Stimulated activated CD4-positive, alpha-beta T cell treated with anti-CD3 and anti-CD28 coated beads, Interleukin-4, amount 100 ng/mL, for 24 hours (primary cell): ENCODE measurements at regions not wholly inside any gene's neighbourhood (a gene's known extent, or its start where the extent isn't known, plus 50 kb on each side); places are given as distances from the start of the nearest gene placed in this dataset.
A peak's percentile ranks its signal among the peaks of the same experiment; 100 is the strongest.
"Not testable (repeated sequence)": the region's sequence is repeated elsewhere in the genome, so short reads cannot be mapped to it uniquely, and the experiment has no call there.

Source experiments
- DNase-seq: peaks from one replicate; pipeline ENCODE4 v3.0.0-alpha.2; 2020

DNA sequence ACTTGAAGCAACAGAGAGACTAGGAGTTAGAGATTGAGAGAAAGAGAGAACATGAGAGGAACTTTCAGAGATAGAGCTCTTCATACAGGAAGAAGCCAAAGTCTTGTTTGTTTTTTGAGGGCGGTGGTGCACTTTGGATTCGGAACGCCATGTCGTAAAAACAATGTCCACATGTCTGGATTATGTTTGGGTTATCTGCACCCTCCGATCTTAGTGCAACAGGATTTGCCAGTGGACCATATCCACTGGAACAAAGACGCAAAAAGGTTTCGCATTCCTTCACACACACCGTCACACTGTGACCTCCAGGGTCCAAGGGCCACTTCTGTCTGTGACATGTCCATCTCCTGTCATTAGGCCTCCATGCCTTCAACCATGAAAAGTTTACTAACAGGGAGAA, 141.8 kb upstream of the ATP11B start:
- no peak for DNase-seq

DNA sequence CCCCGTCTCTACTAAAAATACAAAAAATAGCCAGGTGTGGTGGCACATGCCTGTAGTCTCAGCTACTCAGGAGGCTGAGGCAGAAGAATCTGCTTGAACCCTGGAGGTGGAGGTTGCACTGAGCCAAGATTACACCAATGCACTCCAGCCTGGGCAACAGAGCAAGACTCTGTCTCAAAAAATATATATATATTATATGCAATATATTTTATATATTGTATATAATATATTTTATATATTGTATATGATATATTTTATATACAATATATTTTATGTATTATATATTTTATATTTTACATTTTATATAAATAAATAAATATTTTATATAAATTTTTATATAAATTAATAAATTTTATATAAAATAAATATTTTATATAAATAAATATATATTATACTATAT, 140.2 kb upstream of the ATP11B start:
- DNase-seq, result not testable (repeated sequence)

DNA sequence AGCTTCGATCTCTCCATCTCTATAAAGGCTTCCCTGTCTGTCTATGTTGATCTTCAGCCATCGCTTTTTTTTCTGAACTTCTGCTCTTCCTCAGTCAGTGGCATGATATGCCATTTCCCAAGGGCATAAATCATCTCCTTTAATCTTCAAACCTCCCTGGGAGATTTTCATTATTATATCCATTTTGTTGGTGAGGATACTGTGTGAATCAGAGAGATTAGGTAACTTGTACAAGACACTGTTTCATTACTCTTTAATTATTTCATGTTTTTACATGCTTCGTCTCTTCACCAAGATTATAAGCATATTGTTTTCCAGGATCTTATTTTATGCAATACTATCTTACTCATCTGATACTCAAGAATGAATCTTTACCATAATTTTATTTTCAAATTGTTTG, 124.8 kb upstream of the ATP11B start:
- no peak for DNase-seq

DNA sequence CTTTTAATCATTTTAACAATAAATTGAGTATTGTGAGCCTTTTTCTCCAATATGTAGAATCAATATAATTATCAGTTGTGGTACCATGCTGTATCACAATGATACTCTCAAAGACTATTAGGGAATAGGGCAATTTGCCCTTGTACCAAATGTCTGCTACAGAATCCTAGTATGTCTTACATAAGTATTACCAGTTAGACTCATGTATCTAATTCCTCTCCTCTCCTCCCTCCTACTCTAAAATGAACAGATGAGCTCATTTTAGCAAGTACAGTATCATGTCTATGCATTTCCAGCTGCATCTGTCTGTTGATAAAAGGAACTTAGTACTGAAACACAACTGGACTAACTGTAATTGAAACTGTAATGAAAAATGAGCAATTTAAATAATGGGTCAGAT, 124.3 kb upstream of the ATP11B start:
- no peak for DNase-seq

DNA sequence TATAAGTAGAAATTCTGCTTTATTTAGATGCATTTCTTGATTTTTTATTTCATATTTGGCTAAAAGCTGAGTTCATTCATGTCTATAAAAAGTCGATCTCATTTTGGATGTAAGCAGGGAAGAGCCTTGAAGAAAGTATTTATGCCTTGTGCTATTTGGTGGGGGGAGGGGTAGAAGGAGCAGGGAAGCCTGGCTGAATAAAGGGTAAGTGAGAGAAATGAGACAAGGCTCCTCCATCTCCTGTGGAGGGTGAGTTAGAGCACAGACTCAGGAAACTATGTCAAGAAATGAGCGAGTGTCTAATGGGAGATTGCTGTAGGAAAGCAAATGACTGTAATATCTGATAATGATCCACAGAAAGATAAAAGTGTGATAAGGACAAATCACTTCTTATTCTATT, 121.8 kb upstream of the ATP11B start:
- no peak for DNase-seq

DNA sequence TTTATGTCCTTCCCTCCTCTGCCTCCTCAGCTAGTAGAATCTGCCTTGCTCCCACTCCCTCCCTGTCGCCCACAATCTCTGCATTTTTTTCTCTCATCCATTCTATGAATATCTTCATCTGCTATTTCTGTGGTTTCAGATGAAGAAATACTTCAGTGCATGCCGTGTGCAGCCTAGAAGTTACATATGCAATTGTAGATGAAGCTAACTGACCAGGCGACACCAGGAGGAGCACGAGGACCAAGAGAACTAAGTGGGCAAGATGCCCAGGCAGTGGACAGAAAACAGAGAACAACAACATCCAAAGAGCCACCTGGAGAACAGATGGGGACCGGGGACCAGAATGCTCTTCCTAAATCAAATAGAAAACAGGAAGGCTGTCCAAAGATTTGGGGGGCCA, 121.4 kb upstream of the ATP11B start:
- no peak for DNase-seq

DNA sequence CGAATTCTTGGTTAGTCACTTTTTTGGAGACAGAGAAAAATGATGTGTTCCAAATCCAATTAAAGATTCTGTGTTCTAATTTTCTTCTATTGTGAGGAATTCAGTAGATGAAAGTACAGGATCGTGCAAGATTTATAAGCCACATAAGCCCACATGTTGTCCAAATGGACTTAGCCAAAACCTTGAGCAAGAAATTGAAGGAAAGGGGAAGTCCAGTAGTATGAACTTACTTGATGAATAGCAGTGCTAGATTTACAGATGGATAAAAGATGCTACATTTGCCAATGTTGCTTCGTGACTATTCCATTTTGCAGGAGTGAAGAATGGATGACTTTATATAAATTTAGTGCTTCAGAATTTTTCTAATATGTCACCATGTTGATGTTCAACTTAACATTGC, 120.0 kb upstream of the ATP11B start:
- no peak for DNase-seq

DNA sequence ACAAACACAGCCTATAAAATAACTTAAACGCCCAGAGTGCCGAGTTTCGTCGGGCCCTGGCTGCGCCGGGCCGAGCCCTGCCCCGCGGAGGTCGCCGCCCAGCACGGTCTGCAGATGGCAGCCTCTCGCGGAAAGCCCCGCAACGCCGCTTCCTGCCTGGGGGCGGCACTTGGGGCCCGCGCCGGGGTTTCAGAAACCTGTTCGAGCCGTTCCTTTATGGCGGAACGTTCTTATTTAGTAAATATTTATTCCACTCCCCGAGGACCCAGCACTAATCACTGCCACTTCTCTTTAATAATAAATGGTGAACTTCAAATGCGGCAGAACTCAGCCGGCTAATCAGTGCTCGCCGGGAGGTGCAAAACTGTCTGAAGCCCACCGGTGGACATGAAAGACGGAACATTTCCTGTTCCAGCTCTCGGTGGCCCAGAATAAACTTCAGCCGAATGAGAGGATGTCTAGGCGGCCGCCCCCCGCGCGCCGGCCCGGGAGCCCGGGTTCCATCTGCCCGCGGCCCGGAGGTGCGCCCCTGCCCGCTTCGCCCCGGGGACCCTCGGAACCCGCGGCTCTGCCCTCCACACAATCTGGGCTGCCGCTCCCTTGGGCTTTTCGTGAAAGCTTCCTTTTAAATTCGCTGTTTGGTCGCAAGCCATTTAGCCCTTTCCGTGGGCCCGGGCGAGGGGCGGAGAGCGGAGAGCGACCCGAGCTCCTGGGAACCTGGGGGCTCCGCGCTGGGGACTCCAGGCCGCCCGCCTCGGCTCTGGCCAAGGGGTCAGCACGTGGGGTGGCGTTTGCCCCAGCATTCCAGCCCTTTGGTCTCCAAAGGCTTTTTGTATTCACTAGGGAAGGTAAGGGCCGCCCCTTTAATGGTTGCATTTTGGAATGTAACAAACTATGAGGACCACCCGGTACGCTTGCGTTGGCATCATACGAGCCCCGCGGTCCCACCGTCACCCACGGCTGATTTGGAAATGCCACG, 110.8 kb upstream of the ATP11B start:
- DNase-seq, result peak; percentile 55

DNA sequence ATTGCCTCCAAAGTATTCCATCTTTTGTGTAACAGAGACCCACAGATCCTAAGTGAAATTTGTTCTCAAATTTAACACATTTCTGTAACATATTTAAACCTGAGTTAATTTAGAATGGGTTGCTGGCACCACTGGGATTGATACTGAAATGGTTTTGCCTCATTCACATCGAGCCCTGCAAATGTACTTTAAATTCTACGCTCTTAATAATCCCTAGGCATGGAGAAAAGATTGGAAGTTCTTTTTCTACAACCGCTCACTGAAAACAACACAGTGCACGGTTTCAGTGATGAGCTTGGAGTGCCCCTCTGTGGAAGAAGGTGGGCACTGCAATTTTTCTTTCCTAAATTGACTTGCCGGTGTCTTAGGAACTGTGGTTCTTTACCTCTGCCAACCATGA, 109.9 kb upstream of the ATP11B start:
- DNase-seq, result peak; percentile 61

DNA sequence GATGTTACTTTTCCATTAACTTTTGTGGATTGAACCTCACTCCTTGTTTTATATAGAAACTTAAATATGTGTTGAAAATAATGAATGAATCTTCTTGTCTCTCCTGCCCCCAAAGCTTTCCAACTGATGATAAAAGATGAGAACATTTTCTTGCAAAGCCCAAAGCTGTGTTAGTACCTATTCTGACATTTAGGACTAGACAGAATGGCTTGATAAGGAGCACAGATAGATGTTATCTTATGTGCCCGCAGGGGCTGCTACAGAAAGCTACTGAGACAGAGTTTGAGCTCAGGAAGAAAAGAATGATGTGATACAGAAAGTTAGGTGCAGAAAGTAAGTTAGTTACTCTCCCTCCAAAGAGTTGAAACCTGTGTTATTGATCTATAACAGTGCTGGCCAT, 109.4 kb upstream of the ATP11B start:
- DNase-seq, result no peak

DNA sequence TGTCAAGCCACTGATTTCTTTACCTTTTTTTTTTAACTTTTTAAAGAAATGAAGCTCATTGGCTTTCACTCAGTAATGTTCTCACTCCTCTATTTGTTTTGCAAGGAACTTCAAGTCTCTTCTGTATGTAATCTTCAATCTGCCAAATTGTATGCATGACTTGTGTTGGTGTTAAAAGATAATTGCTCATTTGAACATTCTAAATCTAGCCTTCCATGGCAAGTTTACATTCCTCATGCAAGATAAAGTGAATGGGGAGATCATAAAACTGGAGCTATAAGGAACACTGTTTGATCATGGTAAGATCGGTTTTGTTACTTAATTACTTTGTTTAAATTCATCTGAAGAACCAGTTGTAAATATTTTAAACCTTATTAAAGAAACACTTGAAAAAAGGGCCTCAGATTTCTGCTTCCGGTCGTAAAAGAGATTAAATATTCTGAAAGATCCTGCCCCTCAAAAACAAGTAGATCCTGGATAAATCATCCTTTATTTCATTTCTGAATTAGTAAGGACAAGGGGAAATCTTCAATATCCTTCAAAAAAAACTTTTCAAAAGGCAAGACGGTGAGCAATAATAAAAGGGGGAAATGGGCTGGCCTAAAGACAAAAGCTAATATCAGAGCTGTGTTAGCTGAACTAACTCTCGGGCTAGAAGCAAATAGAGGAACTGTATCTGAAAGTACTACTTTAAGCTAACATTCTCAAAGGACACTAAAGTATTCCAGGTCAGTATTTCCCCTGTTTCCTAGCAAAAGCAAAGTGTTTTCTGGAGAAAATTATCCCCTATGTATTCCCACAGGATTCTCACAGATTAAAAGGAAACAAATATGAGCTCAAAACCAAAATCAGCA, 107.0 kb upstream of the ATP11B start:
- DNase-seq, result no peak

DNA sequence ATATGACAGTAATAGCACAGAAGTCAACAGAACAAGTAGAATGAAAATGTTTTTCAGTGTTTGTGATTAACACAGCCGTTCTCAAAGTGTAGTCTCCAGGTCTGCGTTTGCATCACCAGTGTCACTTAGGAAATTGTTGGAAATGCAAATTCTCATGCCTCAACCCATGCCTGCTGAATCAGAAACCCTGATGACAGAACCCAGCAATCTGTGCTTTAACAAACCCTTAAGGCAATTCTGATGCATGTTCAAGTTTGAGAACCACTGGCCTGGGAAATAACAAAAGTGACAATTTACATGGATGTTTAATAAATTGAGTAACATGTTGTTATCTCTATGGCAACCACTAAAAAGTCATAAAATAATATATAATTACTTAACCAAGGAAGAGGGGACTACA, 103.1 kb upstream of the ATP11B start:
- no peak for DNase-seq

DNA sequence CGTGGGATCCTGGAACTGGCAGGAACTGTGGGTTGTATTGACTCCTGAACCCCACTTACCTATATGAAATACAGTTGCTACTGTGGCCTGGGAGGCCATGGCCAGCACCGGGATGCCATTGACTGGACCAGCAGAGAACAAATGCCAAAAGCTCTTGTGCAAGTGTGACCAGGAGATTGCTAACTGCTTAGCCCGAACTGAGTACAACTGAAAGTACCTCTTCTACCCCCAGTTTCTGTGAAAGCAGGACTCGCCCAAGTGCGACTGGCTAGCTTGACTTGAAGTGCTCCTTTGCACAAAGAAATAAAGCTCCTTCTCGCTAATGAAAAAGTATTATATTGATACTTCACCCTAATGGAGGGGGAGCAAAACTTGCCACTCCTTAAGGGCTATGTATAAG, 101.3 kb upstream of the ATP11B start:
- DNase-seq, result no peak

DNA sequence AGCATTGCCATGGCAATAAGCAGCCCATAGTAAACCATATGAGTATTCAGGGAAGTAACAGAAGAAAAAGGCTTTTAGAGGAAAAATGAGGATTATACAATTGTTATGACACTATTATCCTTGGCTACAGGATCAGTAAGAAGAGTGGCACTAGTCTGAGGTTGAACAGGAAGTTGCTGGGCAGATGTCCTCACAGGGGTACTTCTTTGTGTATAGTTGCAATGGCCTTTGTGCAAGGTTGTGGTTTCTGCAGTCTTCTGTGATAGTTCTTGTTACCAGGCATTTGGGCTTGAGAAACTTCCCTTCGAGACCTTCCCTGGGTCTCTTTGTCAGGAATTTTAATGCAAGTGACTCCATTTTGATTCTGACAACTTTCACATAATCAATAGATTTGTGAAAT, 100.6 kb upstream of the ATP11B start:
- DNase-seq, result no peak

DNA sequence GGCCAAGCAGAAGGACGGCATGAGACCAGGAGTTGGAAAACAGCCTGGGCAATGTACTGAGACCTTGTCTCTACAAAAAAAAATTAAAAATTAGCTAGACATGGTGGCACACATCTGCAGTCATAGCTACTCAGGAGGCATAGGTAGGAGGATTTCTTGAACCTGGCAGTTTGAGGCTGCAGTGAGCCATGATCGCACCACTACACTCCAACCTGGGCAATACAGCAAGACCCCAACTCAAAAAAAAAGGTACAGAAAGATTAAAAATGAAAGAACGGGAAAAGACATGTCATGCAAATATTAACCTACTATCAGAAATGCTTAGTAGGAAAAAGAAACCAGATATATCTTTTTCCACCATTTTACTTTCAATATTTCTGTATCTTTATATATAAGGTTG, 99.6 kb upstream of the ATP11B start:
- no peak for DNase-seq

DNA sequence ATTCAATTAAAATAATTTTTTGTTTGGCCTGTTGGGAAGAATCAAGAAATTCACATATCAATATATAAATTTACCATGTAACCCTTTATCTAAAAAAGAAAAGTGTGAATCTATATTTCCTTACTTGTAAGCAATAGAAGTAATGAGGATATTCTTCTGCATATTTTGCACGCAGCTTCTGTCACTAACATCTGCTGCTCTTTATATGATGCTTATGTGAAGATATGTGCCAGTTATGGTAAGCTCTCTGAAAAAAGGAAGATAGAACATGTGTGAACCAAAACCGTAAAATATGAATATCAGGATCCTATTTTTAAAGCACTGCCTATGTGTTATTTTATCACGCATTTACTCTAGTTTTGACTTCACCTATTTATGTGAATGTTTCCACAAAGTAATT, 96.4 kb upstream of the ATP11B start:
- no peak for DNase-seq

DNA sequence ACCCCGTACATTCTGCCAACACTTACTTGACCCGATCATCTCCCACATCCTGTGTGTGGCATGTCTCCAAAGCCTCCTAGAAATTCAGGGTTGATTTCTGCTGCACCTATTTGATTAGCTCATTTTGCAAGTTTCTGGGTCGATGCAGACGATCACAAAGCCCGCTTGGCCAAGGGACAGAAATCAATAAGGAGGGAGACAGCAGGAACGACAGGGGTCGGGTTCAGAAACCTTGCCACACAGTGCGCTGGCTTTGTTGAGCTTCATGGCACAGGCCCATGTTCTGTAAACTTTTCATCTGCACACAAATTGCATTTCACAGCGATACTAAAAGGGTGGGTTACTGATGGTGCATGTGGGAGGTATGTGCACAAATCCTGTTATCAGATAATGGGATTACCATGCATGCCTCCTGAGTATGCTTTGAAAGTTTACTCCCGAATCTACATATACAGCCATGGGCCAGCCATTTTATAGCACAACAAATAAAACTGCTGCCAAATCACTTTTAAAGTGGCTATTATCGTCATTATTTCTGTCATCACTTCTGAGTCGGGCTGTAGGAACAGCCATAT, 95.9 kb upstream of the ATP11B start:
- no peak for DNase-seq

DNA sequence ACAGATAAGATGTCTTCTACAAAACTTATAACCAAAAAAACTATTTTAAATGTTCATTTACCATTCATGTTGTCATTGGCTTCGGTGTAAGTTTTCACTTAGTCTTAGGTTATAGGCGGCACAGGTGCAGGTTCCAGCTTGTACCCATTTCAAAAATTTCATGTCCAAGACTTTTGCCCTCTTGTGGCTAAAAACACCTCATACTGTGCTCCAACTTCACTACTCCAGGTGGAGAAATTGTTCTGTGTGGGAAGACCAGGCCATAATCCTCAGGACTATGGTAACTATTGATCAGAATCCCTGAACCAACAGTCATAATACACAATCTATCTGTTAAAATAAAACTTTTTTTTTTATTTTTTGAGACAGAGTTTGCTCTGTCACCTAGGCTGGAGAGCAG, 95.2 kb upstream of the ATP11B start:
- DNase-seq, result no peak

DNA sequence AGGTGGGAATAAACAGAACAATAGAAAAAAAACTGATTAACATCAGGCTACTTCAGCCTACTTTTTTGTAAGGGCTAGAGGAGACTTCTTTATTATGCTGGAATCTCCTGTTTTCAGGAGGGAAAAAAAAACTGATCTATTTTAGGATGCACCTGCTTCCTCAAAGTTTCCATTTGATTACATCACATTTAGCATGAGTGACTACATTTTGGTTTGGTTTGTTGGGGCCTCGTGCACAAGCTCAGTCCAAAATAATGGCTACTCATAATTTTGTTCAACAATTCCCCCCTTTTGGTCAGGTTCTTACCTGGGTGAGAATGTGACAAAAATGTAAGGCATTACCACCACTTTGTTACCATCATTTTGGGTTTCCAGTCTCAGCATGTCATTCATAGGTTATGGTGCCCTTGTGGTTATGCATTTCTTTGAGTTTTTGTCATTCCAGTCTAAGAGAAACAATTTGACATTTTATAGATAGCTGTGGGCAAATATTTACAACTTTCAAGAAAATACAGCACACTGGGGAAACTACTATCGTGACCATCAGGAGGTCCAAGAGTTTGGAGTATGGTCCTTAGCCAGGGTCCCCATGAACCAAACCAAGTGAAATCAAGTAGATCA, 93.6 kb upstream of the ATP11B start:
- DNase-seq, result no peak

DNA sequence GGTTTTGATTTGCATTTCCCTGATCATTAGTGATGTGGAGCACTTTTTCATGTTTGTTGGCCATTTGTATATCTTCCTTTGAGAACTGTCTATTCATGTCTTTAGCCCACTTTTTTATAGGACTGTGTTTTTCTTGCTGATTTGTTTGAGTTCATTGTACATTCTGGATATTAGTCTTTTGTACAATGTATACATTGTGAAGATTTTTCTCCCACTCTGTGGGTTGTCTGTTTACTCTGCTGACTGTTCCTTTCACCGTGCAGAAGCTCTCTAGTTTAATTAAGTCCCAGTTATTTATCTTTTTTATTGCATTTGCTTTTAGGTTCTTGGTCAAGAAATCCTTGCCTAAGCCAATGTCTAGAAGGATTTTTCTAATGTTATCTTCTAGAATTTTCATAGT, 91.1 kb upstream of the ATP11B start:
- DNase-seq, result no peak

DNA sequence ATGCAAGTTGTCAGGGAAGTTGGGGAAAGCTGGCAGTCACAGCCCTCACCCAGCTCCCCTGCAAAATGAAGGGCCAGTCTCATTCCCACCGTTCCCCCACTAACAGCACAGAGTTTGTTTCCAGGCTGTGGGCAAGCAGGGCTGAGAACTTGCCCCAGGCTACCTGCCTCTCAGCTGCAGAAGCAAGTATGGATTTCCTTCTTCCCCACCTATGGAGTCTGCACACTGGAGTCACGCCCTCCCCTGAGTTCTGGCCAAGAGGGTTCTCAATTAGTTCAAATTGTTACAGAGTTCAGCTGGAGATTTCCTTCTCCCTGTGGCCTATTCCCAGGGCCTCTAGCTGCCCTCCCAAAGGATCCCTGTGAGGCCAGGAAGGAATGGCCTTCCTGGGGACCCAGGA, 90.1 kb upstream of the ATP11B start:
- no peak for DNase-seq

DNA sequence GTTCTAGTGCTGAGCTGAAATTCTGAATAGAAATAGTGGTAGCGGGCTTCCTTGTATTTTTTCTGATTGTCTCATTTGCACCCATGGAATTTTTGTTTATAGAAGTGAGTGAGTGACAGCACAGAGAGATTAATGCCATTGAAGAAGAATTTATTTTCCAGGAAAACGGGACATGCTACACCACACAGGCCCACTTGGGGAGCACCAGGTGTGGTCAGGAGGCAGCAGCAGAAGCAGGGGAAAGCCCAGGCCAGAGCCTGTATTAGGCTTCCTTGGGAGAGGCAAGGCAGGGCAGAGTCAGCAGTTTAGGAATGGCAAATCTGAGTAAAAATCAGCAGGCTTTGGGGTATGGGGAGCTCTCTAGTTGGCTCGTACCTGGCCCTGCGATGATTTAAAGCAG, 88.4 kb upstream of the ATP11B start:
- DNase-seq, result no peak

DNA sequence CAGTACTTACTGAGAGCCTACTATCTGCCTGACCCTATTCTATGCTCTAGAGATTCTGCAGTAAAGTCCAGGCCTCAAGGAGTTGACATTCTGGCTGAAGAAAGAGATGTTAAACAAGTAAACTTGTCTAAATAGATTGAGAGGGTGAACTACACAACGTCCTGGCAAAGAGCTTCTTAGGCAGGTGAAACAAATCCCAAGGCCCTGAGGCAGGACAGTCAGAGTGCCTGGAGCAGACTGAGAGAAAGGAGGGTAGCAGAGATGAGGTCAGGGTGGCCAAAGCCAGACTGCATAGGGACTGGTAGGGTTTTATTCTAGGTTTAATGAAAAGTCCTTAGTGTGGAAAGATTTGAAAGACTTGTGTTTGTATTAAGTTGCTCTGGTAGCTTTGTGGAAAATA, 84.5 kb upstream of the ATP11B start:
- DNase-seq, result no peak
